GM12878 (cell line): ENCODE measurements at regions not wholly inside any gene's neighbourhood (a gene's known extent, or its start where the extent isn't known, plus 50 kb on each side); places are given as distances from the start of the nearest gene placed in this dataset.

Experiments
- ATF3 ChIP-seq: IDR thresholded peaks from 2 replicates; pipeline ENCODE4 v1.6.1; 2011; ENCODE audit warnings: low read depth, mild to moderate bottlenecking, low read length, moderate library complexity, borderline replicate concordance; ENCODE audit errors: extremely low read depth
- CTCF ChIP-seq, 3 experiments: IDR thresholded peaks in 2 of 3; conservative IDR thresholded peaks in 1 of 3; 2 replicates each; pipeline ENCODE4 v1.5.1; 2011; ENCODE audit warnings: low read depth in 3 of 3, low read length in 3 of 3, mild to moderate bottlenecking in 3 of 3, control low read depth in 2 of 3, moderate library complexity in 2 of 3, inconsistent platforms in 1 of 3, mixed read lengths in 1 of 3; ENCODE audit not compliant: control insufficient read depth in 2 of 3, insufficient read depth in 1 of 3; ENCODE audit errors: extremely low read depth in 1 of 3
- MAX ChIP-seq: IDR thresholded peaks from 2 replicates; pipeline ENCODE4 v1.6.1; 2012; ENCODE audit warnings: low read depth, low read length, improper control_type of control experiment
- NRF1 ChIP-seq: conservative IDR thresholded peaks from 2 replicates; pipeline ENCODE4 v1.6.1; 2011; ENCODE audit warnings: mild to moderate bottlenecking, low read depth, low read length, improper control_type of control experiment
- PBX3 ChIP-seq: IDR thresholded peaks from 2 replicates; pipeline ENCODE4 v1.6.1; 2011; ENCODE audit warnings: mild to moderate bottlenecking, low read depth, low read length, moderate library complexity; ENCODE audit not compliant: insufficient replicate concordance
- SPI1 ChIP-seq: IDR thresholded peaks from 2 replicates; pipeline ENCODE4 v1.6.1; 2011; ENCODE audit warnings: low read depth, mild to moderate bottlenecking, low read length, moderate library complexity, borderline replicate concordance; ENCODE audit not compliant: insufficient read depth

- TF ChIP-seq CTCF (IDR thresholded peaks at IDR 0.05 in 2 of 3, conservative IDR thresholded peaks at IDR 0.05 in 1 of 3; ENCODE audit: control insufficient read depth in 2 of 3, extremely low read depth in 1 of 3, insufficient read depth in 1 of 3, low read depth in 3 of 3, low read length in 3 of 3) (no peak), SPI1 (no peak), PBX3 (no peak), NRF1 (no peak), MAX (no peak), ATF3 (no peak)
These were observed 61.7 kb upstream of the ZFR start for GRCh38 chr5:32506201-32506661.
